GM23338 (cell line): ENCODE measurements at regions not wholly inside any gene's neighbourhood (a gene's known extent, or its start where the extent isn't known, plus 50 kb on each side); places are given as distances from the start of the nearest gene placed in this dataset.

ENCODE experiments used
- ATAC-seq: fragments of 200-7000 bp; cut with Tn5 transposase; 3 replicates; pipeline ENCODE4 v1.9.1; 2020
- DNase-seq: peaks from one replicate; pipeline ENCODE4 v3.0.0-alpha.2; 2015; ENCODE audit warnings: low spot score
- H2AFZ ChIP-seq: fragments of 200-600 bp; sonication (generic); 2 replicates; pipeline ENCODE4 v1.8.0; 2016; ENCODE audit warnings: antibody characterized with exemption, mild to moderate bottlenecking, moderate library complexity
- H3F3A ChIP-seq: fragments of 200-600 bp; sonication (generic); replicated peaks from 2 replicates; pipeline ENCODE4 v1.8.0; 2017; ENCODE audit warnings: antibody characterized with exemption, mixed run types, low read depth
- H3K27ac ChIP-seq: fragments of 200-600 bp; sonication (generic); 2 replicates; pipeline ENCODE4 v1.6.1; 2016; ENCODE audit warnings: low read depth
- H3K27me3 ChIP-seq: fragments of 200-600 bp; sonication (generic); 2 replicates; pipeline ENCODE4 v1.8.0; 2016; ENCODE audit warnings: mild to moderate bottlenecking, mixed run types, moderate library complexity; ENCODE audit not compliant: insufficient read depth
- H3K36me3 ChIP-seq: fragments of 200-600 bp; sonication (generic); 2 replicates; pipeline ENCODE4 v1.8.0; 2016; ENCODE audit warnings: mild to moderate bottlenecking; ENCODE audit not compliant: insufficient read depth
- H3K4me1 ChIP-seq: fragments of 200-600 bp; sonication (generic); 2 replicates; pipeline ENCODE4 v1.8.0; 2016; ENCODE audit warnings: mild to moderate bottlenecking, moderate library complexity; ENCODE audit not compliant: insufficient read depth
- H3K4me2 ChIP-seq: fragments of 200-600 bp; sonication (generic); 2 replicates; pipeline ENCODE4 v1.7.1; 2017; ENCODE audit warnings: mixed run types
- H3K4me3 ChIP-seq: fragments of 200-600 bp; sonication (generic); 2 replicates; pipeline ENCODE4 v1.6.1; 2016; ENCODE audit warnings: mixed run types
- H3K79me2 ChIP-seq: fragments of 200-600 bp; sonication (generic); replicated peaks from 2 replicates; pipeline ENCODE4 v1.8.0; 2017; ENCODE audit warnings: mild to moderate bottlenecking; ENCODE audit not compliant: insufficient read depth
- H3K9me2 ChIP-seq: fragments of 200-600 bp; sonication (generic); 2 replicates; pipeline ENCODE4 v1.8.0; 2017; ENCODE audit not compliant: insufficient read depth
- H4K20me1 ChIP-seq: fragments of 200-600 bp; sonication (generic); replicated peaks from 2 replicates; pipeline ENCODE4 v1.8.0; 2017; ENCODE audit warnings: mild to moderate bottlenecking; ENCODE audit not compliant: insufficient read depth
- H3K27ac Mint-ChIP-seq: 2 replicates; pipeline ENCODE4 v1.8.0; 2020; ENCODE audit warnings: inconsistent platforms, mild to moderate bottlenecking, moderate library complexity, mixed read lengths
- H3K27me3 Mint-ChIP-seq: 3 replicates; pipeline ENCODE4 v1.8.0; 2022; ENCODE audit warnings: low read depth, mild to moderate bottlenecking, moderate library complexity, mixed read lengths, inconsistent platforms; ENCODE audit not compliant: insufficient read depth, poor library complexity
- H3K36me3 Mint-ChIP-seq: 3 replicates; pipeline ENCODE4 v1.8.0; 2021; ENCODE audit warnings: low read depth, mild to moderate bottlenecking, inconsistent platforms, moderate library complexity, mixed read lengths
- H3K4me1 Mint-ChIP-seq: 3 replicates; pipeline ENCODE4 v1.8.0; 2020; ENCODE audit warnings: mild to moderate bottlenecking, inconsistent platforms, mixed read lengths
- H3K4me3 Mint-ChIP-seq: 3 replicates; pipeline ENCODE4 v1.8.0; 2021; ENCODE audit warnings: moderate library complexity, mild to moderate bottlenecking, inconsistent platforms, mixed read lengths
- H3K9me3 Mint-ChIP-seq: 3 replicates; pipeline ENCODE4 v1.8.0; 2020; ENCODE audit warnings: moderate library complexity, mild to moderate bottlenecking, inconsistent platforms, mixed read lengths
- CREB1 ChIP-seq: fragments of 250-450 bp; sonication (Bioruptor Pico); IDR thresholded peaks from 2 replicates; pipeline ENCODE4 v1.5.0; 2020; ENCODE audit warnings: low read depth, mild to moderate bottlenecking, moderate library complexity
- EZH2 ChIP-seq: fragments of 200-600 bp; sonication (generic); IDR thresholded peaks from one replicate; pipeline ENCODE4 v1.8.0; 2017; ENCODE audit warnings: antibody characterized with exemption, mild to moderate bottlenecking, low read depth; ENCODE audit not compliant: unreplicated experiment
- EZH2phosphoT487 ChIP-seq: fragments of 200-600 bp; sonication (generic); IDR thresholded peaks from one replicate; pipeline ENCODE4 v1.8.1; 2018; ENCODE audit warnings: antibody characterized with exemption; ENCODE audit not compliant: unreplicated experiment
- JUNB ChIP-seq: IDR thresholded peaks from one replicate; pipeline ENCODE4 v1.6.1; 2016; ENCODE audit warnings: antibody characterized with exemption; ENCODE audit not compliant: unreplicated experiment
- NANOG ChIP-seq: IDR thresholded peaks from 2 replicates; pipeline ENCODE4 v1.6.1; 2016; ENCODE audit warnings: antibody characterized with exemption, borderline replicate concordance
- POLR2AphosphoS5 ChIP-seq: IDR thresholded peaks from 2 replicates; pipeline ENCODE4 v1.6.1; 2016; ENCODE audit warnings: antibody characterized with exemption, low read depth
- STAT1 ChIP-seq: IDR thresholded peaks from one replicate; pipeline ENCODE4 v1.6.1; 2016; ENCODE audit warnings: antibody characterized with exemption; ENCODE audit not compliant: unreplicated experiment
- ZNF114 ChIP-seq: fragments of 250-450 bp; sonication (Bioruptor Pico); IDR thresholded peaks from 2 replicates; pipeline ENCODE4 v1.5.0; 2020; ENCODE audit warnings: mild to moderate bottlenecking, moderate library complexity
- ZNF331 ChIP-seq: fragments of 250-450 bp; sonication (Bioruptor Pico); IDR thresholded peaks from 2 replicates; pipeline ENCODE4 v1.5.0; 2020; ENCODE audit warnings: low read depth, mild to moderate bottlenecking, moderate library complexity
- TF ChIP-seq, protein P1 (sequence below): fragments of 250-450 bp; sonication (Bioruptor Pico); IDR thresholded peaks from 2 replicates; pipeline ENCODE4 v1.5.0; 2020; ENCODE audit warnings: mild to moderate bottlenecking, moderate library complexity
- TF ChIP-seq, protein P2 (sequence below): IDR thresholded peaks from one replicate; pipeline ENCODE4 v1.6.1; 2018; ENCODE audit warnings: antibody characterized with exemption; ENCODE audit not compliant: unreplicated experiment
- TF ChIP-seq, protein P3 (sequence below): IDR thresholded peaks from 2 replicates; pipeline ENCODE4 v1.6.1; 2016; ENCODE audit warnings: antibody characterized with exemption
- TF ChIP-seq, protein P4 (sequence below), 2 experiments: fragments of 200-600 bp in 1 of 2; sonication (generic) in 1 of 2; conservative IDR thresholded peaks; 2 replicates each; pipeline versions ENCODE4 v1.5.1 to v1.6.1; 2016 to 2017; ENCODE audit warnings: antibody characterized with exemption in 2 of 2, low read depth in 2 of 2, mild to moderate bottlenecking in 2 of 2, moderate library complexity in 1 of 2

DNA sequence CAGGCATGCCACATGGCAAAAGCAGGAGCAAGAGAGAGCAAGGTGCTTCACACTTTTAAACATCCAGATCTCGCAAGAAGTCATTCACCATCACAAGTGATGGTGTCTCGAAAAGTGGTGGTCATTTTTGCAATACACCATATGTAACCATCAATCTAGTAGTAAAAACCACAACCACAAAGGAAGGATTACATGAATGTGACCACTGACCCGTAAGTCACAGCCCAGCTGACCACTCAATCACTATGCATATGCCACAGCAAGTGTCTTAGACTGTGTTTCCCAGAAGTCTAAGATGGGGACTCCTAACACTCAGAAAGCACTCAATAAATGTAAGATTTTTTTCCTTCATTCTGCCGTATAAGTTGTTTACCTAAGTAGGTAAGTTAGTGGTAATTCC lies 76.9 kb downstream of the FH start (continued):
- TF ChIP-seq, protein P1, sequence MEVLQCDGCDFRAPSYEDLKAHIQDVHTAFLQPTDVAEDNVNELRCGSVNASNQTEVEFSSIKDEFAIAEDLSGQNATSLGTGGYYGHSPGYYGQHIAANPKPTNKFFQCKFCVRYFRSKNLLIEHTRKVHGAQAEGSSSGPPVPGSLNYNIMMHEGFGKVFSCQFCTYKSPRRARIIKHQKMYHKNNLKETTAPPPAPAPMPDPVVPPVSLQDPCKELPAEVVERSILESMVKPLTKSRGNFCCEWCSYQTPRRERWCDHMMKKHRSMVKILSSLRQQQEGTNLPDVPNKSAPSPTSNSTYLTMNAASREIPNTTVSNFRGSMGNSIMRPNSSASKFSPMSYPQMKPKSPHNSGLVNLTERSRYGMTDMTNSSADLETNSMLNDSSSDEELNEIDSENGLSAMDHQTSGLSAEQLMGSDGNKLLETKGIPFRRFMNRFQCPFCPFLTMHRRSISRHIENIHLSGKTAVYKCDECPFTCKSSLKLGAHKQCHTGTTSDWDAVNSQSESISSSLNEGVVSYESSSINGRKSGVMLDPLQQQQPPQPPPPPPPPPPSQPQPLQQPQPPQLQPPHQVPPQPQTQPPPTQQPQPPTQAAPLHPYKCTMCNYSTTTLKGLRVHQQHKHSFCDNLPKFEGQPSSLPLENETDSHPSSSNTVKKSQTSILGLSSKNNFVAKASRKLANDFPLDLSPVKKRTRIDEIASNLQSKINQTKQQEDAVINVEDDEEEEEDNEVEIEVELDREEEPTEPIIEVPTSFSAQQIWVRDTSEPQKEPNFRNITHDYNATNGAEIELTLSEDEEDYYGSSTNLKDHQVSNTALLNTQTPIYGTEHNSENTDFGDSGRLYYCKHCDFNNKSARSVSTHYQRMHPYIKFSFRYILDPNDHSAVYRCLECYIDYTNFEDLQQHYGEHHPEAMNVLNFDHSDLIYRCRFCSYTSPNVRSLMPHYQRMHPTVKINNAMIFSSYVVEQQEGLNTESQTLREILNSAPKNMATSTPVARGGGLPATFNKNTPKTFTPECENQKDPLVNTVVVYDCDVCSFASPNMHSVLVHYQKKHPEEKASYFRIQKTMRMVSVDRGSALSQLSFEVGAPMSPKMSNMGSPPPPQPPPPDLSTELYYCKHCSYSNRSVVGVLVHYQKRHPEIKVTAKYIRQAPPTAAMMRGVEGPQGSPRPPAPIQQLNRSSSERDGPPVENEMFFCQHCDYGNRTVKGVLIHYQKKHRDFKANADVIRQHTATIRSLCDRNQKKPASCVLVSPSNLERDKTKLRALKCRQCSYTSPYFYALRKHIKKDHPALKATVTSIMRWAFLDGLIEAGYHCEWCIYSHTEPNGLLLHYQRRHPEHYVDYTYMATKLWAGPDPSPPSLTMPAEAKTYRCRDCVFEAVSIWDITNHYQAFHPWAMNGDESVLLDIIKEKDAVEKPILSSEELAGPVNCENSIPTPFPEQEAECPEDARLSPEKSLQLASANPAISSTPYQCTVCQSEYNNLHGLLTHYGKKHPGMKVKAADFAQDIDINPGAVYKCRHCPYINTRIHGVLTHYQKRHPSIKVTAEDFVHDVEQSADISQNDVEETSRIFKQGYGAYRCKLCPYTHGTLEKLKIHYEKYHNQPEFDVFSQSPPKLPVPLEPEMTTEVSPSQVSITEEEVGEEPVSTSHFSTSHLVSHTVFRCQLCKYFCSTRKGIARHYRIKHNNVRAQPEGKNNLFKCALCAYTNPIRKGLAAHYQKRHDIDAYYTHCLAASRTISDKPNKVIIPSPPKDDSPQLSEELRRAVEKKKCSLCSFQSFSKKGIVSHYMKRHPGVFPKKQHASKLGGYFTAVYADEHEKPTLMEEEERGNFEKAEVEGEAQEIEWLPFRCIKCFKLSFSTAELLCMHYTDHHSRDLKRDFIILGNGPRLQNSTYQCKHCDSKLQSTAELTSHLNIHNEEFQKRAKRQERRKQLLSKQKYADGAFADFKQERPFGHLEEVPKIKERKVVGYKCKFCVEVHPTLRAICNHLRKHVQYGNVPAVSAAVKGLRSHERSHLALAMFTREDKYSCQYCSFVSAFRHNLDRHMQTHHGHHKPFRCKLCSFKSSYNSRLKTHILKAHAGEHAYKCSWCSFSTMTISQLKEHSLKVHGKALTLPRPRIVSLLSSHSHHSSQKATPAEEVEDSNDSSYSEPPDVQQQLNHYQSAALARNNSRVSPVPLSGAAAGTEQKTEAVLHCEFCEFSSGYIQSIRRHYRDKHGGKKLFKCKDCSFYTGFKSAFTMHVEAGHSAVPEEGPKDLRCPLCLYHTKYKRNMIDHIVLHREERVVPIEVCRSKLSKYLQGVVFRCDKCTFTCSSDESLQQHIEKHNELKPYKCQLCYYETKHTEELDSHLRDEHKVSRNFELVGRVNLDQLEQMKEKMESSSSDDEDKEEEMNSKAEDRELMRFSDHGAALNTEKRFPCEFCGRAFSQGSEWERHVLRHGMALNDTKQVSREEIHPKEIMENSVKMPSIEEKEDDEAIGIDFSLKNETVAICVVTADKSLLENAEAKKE (CRISPR knock-in tag): no peak
- no peak for TF ChIP-seq ZNF331

DNA sequence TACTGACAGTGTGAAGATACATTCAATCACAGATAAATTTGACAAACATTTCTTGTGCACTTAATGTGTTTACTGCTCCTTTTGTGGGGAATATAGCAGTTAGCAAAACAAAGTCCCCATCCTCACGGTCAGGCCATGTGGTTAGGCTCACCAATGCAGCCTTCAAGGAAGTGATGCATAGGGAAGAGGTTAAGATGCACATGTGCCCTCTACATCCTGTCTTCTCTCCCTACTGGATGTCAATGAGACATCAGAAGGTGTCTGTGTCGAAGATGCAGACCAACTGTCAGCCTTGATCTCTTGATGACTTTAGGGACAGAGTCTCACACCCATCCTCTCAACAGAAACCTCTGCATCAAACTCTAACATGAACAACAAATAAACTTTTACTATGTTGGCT lies 78.7 kb downstream of the FH start:
- Histone ChIP-seq H3F3A (no peaks in the 10 kb centered on the region; the same call in 1 of the 2 replicates), H3K4me3 (no peak overlapping the region), H3K27ac (no peak overlapping the region), H3K4me2 (no peak overlapping the region), H4K20me1 (no peaks in the 10 kb centered on the region), H3K36me3 (no peaks in the 10 kb centered on the region; the same call in 1 of the 2 replicates), H2AFZ (no peak overlapping the region), H3K4me1 (peaks cover 9% of the 10 kb centered on the region), H3K27me3 (no peaks in the 10 kb centered on the region), H3K79me2 (no peaks in the 10 kb centered on the region), H3K9me2 (0 out of 2 replicates have a peak, but pooled peaks cover 21% of the 10 kb centered on the region)
- H3K4me3 Mint-ChIP-seq: no peak overlapping the region
- no peaks in the 10 kb centered on the region; the same call in 2 of the 3 replicates for H3K4me1 Mint-ChIP-seq
- peaks cover 2% of the 10 kb centered on the region for H3K27me3 Mint-ChIP-seq
- DNase-seq (no peak), ATAC-seq (no peak)
- peaks cover 24% of the 10 kb centered on the region for H3K9me3 Mint-ChIP-seq
- no peak overlapping the region for H3K27ac Mint-ChIP-seq
- H3K36me3 Mint-ChIP-seq: peaks cover 18% of the 10 kb centered on the region; the same call in 2 of the 3 replicates
- TF ChIP-seq EZH2phosphoT487: no peak
- no peak for TF ChIP-seq NANOG
- TF ChIP-seq JUNB: no peak
- no peak for TF ChIP-seq ZNF331
- TF ChIP-seq, protein P2, sequence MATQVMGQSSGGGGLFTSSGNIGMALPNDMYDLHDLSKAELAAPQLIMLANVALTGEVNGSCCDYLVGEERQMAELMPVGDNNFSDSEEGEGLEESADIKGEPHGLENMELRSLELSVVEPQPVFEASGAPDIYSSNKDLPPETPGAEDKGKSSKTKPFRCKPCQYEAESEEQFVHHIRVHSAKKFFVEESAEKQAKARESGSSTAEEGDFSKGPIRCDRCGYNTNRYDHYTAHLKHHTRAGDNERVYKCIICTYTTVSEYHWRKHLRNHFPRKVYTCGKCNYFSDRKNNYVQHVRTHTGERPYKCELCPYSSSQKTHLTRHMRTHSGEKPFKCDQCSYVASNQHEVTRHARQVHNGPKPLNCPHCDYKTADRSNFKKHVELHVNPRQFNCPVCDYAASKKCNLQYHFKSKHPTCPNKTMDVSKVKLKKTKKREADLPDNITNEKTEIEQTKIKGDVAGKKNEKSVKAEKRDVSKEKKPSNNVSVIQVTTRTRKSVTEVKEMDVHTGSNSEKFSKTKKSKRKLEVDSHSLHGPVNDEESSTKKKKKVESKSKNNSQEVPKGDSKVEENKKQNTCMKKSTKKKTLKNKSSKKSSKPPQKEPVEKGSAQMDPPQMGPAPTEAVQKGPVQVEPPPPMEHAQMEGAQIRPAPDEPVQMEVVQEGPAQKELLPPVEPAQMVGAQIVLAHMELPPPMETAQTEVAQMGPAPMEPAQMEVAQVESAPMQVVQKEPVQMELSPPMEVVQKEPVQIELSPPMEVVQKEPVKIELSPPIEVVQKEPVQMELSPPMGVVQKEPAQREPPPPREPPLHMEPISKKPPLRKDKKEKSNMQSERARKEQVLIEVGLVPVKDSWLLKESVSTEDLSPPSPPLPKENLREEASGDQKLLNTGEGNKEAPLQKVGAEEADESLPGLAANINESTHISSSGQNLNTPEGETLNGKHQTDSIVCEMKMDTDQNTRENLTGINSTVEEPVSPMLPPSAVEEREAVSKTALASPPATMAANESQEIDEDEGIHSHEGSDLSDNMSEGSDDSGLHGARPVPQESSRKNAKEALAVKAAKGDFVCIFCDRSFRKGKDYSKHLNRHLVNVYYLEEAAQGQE: no peak
- TF ChIP-seq CREB1 (CRISPR knock-in tag): no peak
- TF ChIP-seq ZNF114 (CRISPR knock-in tag): no peak
- TF ChIP-seq, protein P3, sequence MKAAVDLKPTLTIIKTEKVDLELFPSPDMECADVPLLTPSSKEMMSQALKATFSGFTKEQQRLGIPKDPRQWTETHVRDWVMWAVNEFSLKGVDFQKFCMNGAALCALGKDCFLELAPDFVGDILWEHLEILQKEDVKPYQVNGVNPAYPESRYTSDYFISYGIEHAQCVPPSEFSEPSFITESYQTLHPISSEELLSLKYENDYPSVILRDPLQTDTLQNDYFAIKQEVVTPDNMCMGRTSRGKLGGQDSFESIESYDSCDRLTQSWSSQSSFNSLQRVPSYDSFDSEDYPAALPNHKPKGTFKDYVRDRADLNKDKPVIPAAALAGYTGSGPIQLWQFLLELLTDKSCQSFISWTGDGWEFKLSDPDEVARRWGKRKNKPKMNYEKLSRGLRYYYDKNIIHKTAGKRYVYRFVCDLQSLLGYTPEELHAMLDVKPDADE: no peak
- TF ChIP-seq, protein P4, sequence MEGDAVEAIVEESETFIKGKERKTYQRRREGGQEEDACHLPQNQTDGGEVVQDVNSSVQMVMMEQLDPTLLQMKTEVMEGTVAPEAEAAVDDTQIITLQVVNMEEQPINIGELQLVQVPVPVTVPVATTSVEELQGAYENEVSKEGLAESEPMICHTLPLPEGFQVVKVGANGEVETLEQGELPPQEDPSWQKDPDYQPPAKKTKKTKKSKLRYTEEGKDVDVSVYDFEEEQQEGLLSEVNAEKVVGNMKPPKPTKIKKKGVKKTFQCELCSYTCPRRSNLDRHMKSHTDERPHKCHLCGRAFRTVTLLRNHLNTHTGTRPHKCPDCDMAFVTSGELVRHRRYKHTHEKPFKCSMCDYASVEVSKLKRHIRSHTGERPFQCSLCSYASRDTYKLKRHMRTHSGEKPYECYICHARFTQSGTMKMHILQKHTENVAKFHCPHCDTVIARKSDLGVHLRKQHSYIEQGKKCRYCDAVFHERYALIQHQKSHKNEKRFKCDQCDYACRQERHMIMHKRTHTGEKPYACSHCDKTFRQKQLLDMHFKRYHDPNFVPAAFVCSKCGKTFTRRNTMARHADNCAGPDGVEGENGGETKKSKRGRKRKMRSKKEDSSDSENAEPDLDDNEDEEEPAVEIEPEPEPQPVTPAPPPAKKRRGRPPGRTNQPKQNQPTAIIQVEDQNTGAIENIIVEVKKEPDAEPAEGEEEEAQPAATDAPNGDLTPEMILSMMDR (conservative IDR thresholded peaks at IDR 0.05; ENCODE audit: low read depth in 2 of 2): no peak
- no peak for TF ChIP-seq POLR2AphosphoS5
- TF ChIP-seq EZH2: no peak
- TF ChIP-seq STAT1: no peak
